HS-27A (cell line): ENCODE measurements at regions not wholly inside any gene's neighbourhood (a gene's known extent, or its start where the extent isn't known, plus 50 kb on each side); places are given as distances from the start of the nearest gene placed in this dataset.
A peak's percentile ranks its signal among the peaks of the same experiment; 100 is the strongest.
"Not testable (repeated sequence)": the region's sequence is repeated elsewhere in the genome, so short reads cannot be mapped to it uniquely, and the experiment has no call there.

ENCODE experiments used
- DNase-seq: peaks from one replicate; pipeline ENCODE4 v3.0.0-alpha.2; 2012; ENCODE audit warnings: low read depth, missing footprints

DNA sequence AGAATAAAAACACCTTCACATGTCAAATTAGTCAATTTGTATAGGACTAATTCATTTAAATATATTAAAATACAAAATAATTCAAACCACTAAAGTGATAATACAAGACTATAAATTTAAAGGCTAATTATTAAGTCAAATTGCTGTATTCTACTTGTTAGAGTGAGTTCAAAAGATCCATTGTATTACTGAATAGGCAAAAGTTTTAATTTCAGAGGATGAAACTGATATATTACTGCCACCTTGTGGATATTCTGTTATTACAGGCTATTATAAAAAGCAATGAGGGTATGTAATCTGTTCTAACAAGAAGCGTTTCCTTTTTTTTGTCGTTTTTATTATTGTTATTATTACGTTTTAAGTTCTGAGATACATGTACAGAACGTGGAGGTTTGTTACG is 1825.5 kb upstream of the TPTE start:
- not testable (repeated sequence) for DNase-seq

DNA sequence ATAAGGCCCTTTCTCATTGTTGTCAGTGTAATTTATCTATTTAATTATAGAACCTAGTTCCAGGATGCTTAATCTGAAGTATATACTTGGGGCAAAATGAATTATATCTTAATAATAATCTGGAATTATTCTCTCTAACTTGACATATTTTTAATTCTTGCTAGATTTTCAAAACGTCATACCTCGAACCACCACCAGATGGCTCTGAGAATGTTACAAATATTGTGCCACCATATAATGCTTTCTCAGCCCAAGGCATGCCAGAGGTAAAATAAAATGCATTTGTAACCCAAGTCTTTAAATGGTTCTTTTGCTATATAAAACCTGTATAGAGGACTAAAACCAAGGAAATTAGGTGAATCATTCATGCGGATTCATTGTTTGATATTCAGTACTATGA is 1820.1 kb upstream of the TPTE start:
- not testable (repeated sequence) for DNase-seq

DNA sequence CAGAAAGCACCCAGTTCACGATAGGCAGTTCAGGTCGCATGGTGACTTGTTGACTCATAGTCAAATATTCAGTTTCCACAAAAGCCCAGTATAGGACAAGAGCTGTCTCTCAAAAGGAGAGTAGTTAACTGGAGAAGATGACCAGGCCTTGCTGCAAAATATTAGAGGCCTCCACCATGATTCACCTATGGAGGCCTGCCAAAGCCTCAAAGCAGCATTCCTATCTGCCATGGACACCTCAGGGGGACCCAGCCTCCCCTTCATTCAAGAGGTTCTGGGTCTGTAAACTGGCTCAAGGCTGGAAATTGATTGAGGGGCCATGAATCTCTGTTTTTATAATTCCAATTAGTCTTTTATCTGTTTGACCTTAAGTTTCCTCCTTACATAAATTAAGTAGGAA is 1815.6 kb upstream of the TPTE start:
- peak; percentile 4 for DNase-seq
